ENCODE measurements at regions not wholly inside any gene's neighbourhood (a gene's known extent, or its start where the extent isn't known, plus 50 kb on each side); places are given as distances from the start of the nearest gene placed in this dataset.

GRCh38 chr2:221245045-221245444 lies 327.1 kb downstream of the EPHA4 start:
- DNase-seq (ENCODE audit: low read depth): no peak
- no peak overlapping the region for H3K4me3 ChIP-seq (ENCODE audit: low read depth, low read length)
- TF ChIP-seq, protein P1, sequence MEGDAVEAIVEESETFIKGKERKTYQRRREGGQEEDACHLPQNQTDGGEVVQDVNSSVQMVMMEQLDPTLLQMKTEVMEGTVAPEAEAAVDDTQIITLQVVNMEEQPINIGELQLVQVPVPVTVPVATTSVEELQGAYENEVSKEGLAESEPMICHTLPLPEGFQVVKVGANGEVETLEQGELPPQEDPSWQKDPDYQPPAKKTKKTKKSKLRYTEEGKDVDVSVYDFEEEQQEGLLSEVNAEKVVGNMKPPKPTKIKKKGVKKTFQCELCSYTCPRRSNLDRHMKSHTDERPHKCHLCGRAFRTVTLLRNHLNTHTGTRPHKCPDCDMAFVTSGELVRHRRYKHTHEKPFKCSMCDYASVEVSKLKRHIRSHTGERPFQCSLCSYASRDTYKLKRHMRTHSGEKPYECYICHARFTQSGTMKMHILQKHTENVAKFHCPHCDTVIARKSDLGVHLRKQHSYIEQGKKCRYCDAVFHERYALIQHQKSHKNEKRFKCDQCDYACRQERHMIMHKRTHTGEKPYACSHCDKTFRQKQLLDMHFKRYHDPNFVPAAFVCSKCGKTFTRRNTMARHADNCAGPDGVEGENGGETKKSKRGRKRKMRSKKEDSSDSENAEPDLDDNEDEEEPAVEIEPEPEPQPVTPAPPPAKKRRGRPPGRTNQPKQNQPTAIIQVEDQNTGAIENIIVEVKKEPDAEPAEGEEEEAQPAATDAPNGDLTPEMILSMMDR (IDR thresholded peaks at IDR 0.05; ENCODE audit: insufficient read depth, low read depth, low read length): no peak

DNA sequence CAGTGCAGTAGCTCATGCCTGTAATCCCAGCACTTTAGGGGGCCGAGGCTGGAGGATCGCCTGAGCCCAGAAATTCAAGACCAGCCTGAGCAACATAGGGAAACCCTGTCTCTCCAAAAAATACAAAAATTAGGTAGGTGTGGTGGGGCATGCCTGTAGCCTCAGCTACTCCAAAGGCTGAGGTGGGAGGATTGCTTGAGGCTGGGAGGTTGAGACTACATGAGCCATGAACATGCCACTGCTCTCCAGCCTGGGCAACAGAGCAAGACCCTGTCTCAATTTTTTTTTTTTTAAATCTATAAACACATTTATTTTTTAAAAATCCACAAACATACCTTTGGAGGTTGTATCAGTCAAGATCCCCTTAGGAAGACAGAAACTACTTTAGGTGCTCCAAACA lies 326.3 kb downstream of the EPHA4 start:
- TF ChIP-seq, protein P1 (IDR thresholded peaks at IDR 0.05; ENCODE audit: insufficient read depth, low read depth, low read length): no peak
- H3K4me3 ChIP-seq (ENCODE audit: low read depth, low read length): no peak overlapping the region
- DNase-seq (ENCODE audit: low read depth): no peak

- DNase-seq (ENCODE audit: low read depth): no peak
These were observed 317.8 kb downstream of the EPHA4 start for GRCh38 chr2:221254299-221254698.

DNA sequence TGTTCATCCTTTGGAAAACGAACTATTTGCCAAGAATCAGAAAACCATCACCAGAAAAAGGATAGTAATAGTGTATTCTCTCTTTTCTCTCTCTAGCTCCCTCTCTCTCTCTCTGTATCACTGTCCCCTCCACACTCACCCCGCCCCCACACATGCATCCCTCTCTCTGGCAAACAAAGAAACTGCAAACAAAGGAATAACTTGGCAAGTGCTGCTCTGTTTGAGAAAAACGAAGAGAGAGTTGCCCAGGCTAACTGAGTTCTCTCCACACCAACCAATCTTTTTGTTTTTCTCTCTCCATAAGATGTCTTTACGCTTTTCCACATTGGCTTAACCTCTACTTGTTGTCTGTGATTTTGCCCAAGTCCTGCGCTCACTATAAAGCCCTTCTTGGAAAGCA lies 316.2 kb downstream of the EPHA4 start:
- TF ChIP-seq, protein P1 (IDR thresholded peaks at IDR 0.05; ENCODE audit: insufficient read depth, low read depth, low read length): no peak
- H3K4me3 ChIP-seq (ENCODE audit: low read depth, low read length): no peak overlapping the region
- DNase-seq (ENCODE audit: low read depth): no peak

More at GRCh38 chr2:221254299-221254698, 317.8 kb downstream of the EPHA4 start:
- H3K4me3 ChIP-seq (ENCODE audit: low read depth, low read length): no peak overlapping the region
- TF ChIP-seq, protein P1 (IDR thresholded peaks at IDR 0.05; ENCODE audit: insufficient read depth, low read depth, low read length): no peak

DNA sequence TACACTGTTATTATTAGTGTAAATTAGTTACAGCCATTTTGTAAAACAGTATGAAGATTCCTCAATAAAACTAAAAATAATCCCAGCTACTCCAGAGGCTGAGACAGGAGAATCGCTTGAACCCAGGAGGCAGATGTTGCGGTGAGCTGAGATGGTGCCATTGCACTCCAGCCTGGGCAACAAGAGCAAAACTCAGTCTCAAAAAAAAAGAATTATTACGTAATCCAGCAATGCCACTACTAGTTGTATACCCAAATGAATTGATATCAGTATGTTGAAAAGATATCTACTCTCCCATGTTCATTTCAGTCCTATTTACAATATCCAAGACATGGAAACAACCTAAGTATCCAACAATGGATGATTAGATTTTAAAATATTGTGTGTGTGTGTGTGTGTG lies 313.6 kb downstream of the EPHA4 start:
- H3K4me3 ChIP-seq (ENCODE audit: low read depth, low read length): no peak overlapping the region
- TF ChIP-seq, protein P1 (IDR thresholded peaks at IDR 0.05; ENCODE audit: insufficient read depth, low read depth, low read length): no peak
- no peak for DNase-seq (ENCODE audit: low read depth)

- DNase-seq (ENCODE audit: low read depth): no peak
- TF ChIP-seq, protein P1 (IDR thresholded peaks at IDR 0.05; ENCODE audit: insufficient read depth, low read depth, low read length): no peak
- H3K4me3 ChIP-seq (ENCODE audit: low read depth, low read length): no peak overlapping the region
These were observed 309.5 kb downstream of the EPHA4 start for GRCh38 chr2:221262651-221263050.

DNA sequence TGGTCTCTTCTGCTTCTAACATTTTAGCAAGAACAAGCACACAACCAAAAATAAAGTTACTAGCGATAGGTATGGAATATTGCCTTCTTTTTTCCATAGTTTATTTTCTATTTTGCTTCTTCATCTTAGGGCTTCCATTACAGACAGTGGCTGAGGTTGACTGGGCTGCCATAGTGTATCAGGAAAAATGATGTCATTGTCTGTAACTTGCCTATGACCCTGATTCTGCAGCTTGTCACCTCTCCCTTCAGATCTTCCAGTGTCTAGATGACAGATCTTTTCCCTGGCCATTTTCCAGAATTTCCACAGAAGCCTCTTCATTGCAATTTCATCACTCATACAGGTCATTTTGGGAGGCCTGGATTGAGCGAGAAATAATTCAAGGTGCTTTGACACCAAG lies 308.5 kb downstream of the EPHA4 start:
- no peak overlapping the region for H3K4me3 ChIP-seq (ENCODE audit: low read depth, low read length)
- no peak for DNase-seq (ENCODE audit: low read depth)
- TF ChIP-seq, protein P1 (IDR thresholded peaks at IDR 0.05; ENCODE audit: insufficient read depth, low read depth, low read length): no peak
